Keratinocyte (primary cell): ENCODE measurements at regions not wholly inside any gene's neighbourhood (a gene's known extent, or its start where the extent isn't known, plus 50 kb on each side); places are given as distances from the start of the nearest gene placed in this dataset.

Experiments
- DNase-seq: peaks from one replicate; pipeline ENCODE4 v3.0.0-alpha.2; 2011; ENCODE audit warnings: low read depth, missing footprints, low spot score
- FAIRE-seq: peaks from 2 replicates; lab custom pipeline; 2011; peaks lifted over from hg19 to GRCh38; lab: Jason Lieb, UNC
- H2AFZ ChIP-seq: 2 replicates; pipeline ENCODE4 v1.6.0; 2012; ENCODE audit warnings: low read length, control low read depth, inconsistent platforms; ENCODE audit not compliant: control insufficient read depth
- H3K27ac ChIP-seq: 2 replicates; pipeline ENCODE4 v1.5.1; 2011; ENCODE audit warnings: low read length; ENCODE audit not compliant: control insufficient read depth, insufficient read depth
- H3K27me3 ChIP-seq: 3 replicates; pipeline ENCODE4 v1.6.0; 2011; ENCODE audit warnings: low read length; ENCODE audit not compliant: control insufficient read depth, insufficient read depth; ENCODE audit errors: extremely low read depth
- H3K36me3 ChIP-seq, 2 experiments: 2 replicates in 1 of 2; 3 replicates in 1 of 2; pipeline ENCODE4 v1.5.1; 2011; ENCODE audit warnings: low read length in 2 of 2, mild to moderate bottlenecking in 1 of 2; ENCODE audit not compliant: control insufficient read depth in 2 of 2, insufficient read depth in 2 of 2; ENCODE audit errors: extremely low read depth in 1 of 2
- H3K4me1 ChIP-seq: 3 replicates; pipeline ENCODE4 v1.5.1; 2011; ENCODE audit warnings: low read length; ENCODE audit not compliant: control insufficient read depth, insufficient read depth; ENCODE audit errors: extremely low read depth
- H3K4me2 ChIP-seq: 3 replicates; pipeline ENCODE4 v1.6.0; 2011; ENCODE audit warnings: low read depth, low read length; ENCODE audit not compliant: control insufficient read depth, insufficient read depth; ENCODE audit errors: extremely low read depth
- H3K4me3 ChIP-seq, 3 experiments: fragments of 200-600 bp in 1 of 3; sonication (generic) in 1 of 3; 2 replicates in 2 of 3; 3 replicates in 1 of 3; pipeline ENCODE4 v1.5.1; 2011 to 2016; ENCODE audit warnings: low read length in 3 of 3, mild to moderate bottlenecking in 3 of 3, control low read depth in 2 of 3, inconsistent platforms in 1 of 3, low read depth in 1 of 3, mixed read lengths in 1 of 3, mixed run types in 1 of 3, moderate library complexity in 1 of 3; ENCODE audit not compliant: control insufficient read depth in 2 of 3, insufficient read depth in 2 of 3; ENCODE audit errors: extremely low read depth in 1 of 3
- H3K79me2 ChIP-seq: 2 replicates; pipeline ENCODE4 v1.6.0; 2012; ENCODE audit warnings: low read length; ENCODE audit not compliant: control insufficient read depth, insufficient read depth
- H3K9ac ChIP-seq: 3 replicates; pipeline ENCODE4 v1.6.0; 2011; ENCODE audit warnings: low read length; ENCODE audit not compliant: control insufficient read depth, insufficient read depth; ENCODE audit errors: extremely low read depth
- H3K9me1 ChIP-seq: 3 replicates; pipeline ENCODE4 v1.6.0; 2011; ENCODE audit warnings: low read length; ENCODE audit not compliant: control insufficient read depth, insufficient read depth; ENCODE audit errors: extremely low read depth
- H3K9me3 ChIP-seq: 2 replicates; pipeline ENCODE4 v1.5.1; 2012; ENCODE audit warnings: low read depth, low read length; ENCODE audit not compliant: control insufficient read depth
- H4K20me1 ChIP-seq: 3 replicates; pipeline ENCODE4 v1.6.0; 2011; ENCODE audit warnings: low read length; ENCODE audit not compliant: control insufficient read depth, insufficient read depth; ENCODE audit errors: extremely low read depth
- EZH2 ChIP-seq: IDR thresholded peaks from one replicate; pipeline ENCODE4 v1.6.1; 2012; ENCODE audit warnings: inconsistent platforms, mild to moderate bottlenecking, low read length, moderate library complexity
- dilution Hi-C: fragments of 300-500 bp; cut with MboI; formaldehyde crosslinking; loops from one replicate; pipeline ENCODE4 v1.7.0; 2020; ENCODE audit warnings: low sequenced_read_pairs; ENCODE audit not compliant: extremely low pct_ligation_motif_present
- TF ChIP-seq, protein P1 (sequence below), 3 experiments: IDR thresholded peaks in 1 of 3; conservative IDR thresholded peaks in 1 of 3; optimal IDR thresholded peaks in 1 of 3; 2 replicates in 2 of 3; 3 replicates in 1 of 3; pipeline versions ENCODE3 to v1.5.1; 2011; ENCODE audit warnings: low read length in 3 of 3, mild to moderate bottlenecking in 3 of 3, moderate library complexity in 2 of 3, control low read depth in 1 of 3, inconsistent platforms in 1 of 3; ENCODE audit not compliant: insufficient read depth in 2 of 3; ENCODE audit errors: extremely low read depth in 1 of 3

DNA sequence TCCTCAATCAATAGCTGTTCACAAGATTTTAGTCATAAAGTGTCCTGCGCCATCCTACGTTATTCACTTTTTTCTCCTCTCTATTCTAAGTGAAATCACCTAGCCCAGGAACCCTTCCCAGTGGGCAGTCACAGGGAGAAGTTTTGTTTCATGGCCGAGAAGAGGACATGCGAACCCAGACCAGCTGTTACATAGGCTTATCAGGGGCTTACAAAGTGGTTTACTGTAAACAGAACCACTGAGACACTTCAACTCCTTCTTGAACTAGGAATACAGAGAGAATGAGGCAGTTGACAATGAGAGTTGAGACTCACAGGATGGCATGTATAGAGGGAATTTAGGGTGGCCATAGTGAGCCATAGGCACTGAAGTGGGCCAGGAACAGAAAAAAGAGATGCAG, 246.9 kb upstream of the GLI3 start:
- Histone ChIP-seq H3K27ac (no peak overlapping the region), H2AFZ (no peak overlapping the region), H3K9me3 (no peaks in the 10 kb centered on the region), H3K36me3 (no peaks in the 10 kb centered on the region), H3K9ac (no peak overlapping the region), H3K27me3 (no peaks in the 10 kb centered on the region), H3K4me3 (no peak overlapping the region), H3K9me1 (no peaks in the 10 kb centered on the region), H4K20me1 (no peaks in the 10 kb centered on the region), H3K4me2 (no peak overlapping the region), H3K79me2 (no peaks in the 10 kb centered on the region), H3K4me1 (no peaks in the 10 kb centered on the region)
- TF ChIP-seq EZH2, result no peak
- TF ChIP-seq, protein P1, sequence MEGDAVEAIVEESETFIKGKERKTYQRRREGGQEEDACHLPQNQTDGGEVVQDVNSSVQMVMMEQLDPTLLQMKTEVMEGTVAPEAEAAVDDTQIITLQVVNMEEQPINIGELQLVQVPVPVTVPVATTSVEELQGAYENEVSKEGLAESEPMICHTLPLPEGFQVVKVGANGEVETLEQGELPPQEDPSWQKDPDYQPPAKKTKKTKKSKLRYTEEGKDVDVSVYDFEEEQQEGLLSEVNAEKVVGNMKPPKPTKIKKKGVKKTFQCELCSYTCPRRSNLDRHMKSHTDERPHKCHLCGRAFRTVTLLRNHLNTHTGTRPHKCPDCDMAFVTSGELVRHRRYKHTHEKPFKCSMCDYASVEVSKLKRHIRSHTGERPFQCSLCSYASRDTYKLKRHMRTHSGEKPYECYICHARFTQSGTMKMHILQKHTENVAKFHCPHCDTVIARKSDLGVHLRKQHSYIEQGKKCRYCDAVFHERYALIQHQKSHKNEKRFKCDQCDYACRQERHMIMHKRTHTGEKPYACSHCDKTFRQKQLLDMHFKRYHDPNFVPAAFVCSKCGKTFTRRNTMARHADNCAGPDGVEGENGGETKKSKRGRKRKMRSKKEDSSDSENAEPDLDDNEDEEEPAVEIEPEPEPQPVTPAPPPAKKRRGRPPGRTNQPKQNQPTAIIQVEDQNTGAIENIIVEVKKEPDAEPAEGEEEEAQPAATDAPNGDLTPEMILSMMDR (optimal IDR thresholded peaks at IDR 0.05 in 1 of 3, IDR thresholded peaks at IDR 0.05 in 1 of 3, conservative IDR thresholded peaks at IDR 0.05 in 1 of 3; ENCODE audit: extremely low read depth in 1 of 3, insufficient read depth in 2 of 3, low read length in 3 of 3), result no peak
- DNase-seq, result no peak
- peak; percentile 20 for FAIRE-seq
- dilution Hi-C loops, result no loop called here

DNA sequence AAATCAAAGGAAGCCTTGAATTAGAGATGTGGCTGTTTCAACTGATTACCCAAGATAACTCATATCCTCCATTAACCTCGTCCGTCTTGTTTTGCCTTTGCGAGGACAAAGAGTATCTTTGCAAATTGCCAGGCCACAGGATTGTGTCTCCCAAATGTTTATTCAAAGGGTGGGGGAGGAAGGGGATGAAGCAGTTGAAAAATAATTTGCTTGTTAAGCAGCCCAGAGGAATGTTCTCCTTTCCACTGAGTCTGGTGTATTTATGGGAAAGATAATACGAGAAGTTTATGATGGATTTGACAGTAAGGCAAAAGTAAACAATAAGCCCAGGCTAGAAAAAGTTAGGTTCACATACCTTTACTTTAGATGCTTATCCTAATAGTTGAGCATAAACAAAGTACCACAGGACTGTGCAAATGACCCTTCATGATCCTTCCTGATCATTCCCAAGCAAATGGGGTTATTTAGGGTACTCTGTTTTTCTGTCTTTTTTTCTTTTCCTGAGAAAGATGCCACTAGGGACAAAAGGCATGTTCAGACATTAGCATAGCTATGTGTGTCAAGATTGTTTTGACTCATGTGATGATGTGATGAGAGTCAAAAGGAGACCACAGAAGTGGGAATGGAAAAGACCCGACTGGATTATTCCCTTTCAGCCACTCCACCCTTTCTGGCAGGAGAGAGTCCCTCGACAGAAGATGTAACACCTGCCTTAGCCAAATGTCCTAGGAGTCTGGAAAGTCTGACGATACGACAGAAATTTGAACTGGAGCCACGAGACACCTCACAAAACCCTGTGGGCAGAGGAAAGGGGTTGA, 243.0 kb upstream of the GLI3 start:
- no peak for FAIRE-seq
- no peak for TF ChIP-seq EZH2
- TF ChIP-seq, protein P1 (optimal IDR thresholded peaks at IDR 0.05 in 1 of 3, IDR thresholded peaks at IDR 0.05 in 1 of 3, conservative IDR thresholded peaks at IDR 0.05 in 1 of 3; ENCODE audit: extremely low read depth in 1 of 3, insufficient read depth in 2 of 3, low read length in 3 of 3), result no peak
- no peaks in the 10 kb centered on the region for H3K4me1 ChIP-seq
- H4K20me1 ChIP-seq, result no peaks in the 10 kb centered on the region
- no peak overlapping the region for H3K4me2 ChIP-seq
- no peak overlapping the region for H3K4me3 ChIP-seq
- H2AFZ ChIP-seq, result no peak overlapping the region
- no peaks in the 10 kb centered on the region for H3K9me3 ChIP-seq
- no peaks in the 10 kb centered on the region for H3K36me3 ChIP-seq
- dilution Hi-C loops, result no loop called here
- no peak overlapping the region for H3K9ac ChIP-seq
- no peaks in the 10 kb centered on the region for H3K27me3 ChIP-seq
- H3K79me2 ChIP-seq, result no peaks in the 10 kb centered on the region
- H3K27ac ChIP-seq, result no peak overlapping the region
- no peaks in the 10 kb centered on the region for H3K9me1 ChIP-seq
- no peak for DNase-seq
